Stimulated activated CD8-positive, alpha-beta memory T cell treated with anti-CD3 and anti-CD28 coated beads, Interleukin-2, amount 100 ng/mL, for 48 hours (primary cell): ENCODE measurements at regions not wholly inside any gene's neighbourhood (a gene's known extent, or its start where the extent isn't known, plus 50 kb on each side); places are given as distances from the start of the nearest gene placed in this dataset.
A peak's percentile ranks its signal among the peaks of the same experiment; 100 is the strongest.

Experiments used
- DNase-seq, 2 donors: peaks; one replicate each; pipeline ENCODE4 v3.0.0-alpha.2; 2020; ENCODE audit warnings: low read depth in 2 of 2

DNA sequence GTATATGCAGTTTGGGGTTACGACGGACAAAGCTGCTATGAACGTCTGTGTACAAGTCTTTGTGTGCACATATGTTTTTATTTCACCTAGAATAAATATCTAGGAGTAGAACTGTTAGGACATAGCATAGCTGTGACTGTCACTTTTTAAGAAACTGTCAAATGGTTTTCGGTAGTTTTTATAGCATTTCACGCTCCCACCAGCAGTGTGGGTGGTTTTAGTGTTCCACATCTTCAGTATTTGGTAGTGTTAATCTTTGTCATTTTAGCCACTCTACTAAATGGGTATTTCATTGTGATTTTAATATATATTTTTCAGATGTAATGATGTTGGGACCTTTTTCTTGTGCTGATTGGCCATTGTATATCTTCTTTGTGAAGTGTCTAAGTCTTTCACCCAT is 109.1 kb upstream of the BCAT1 start:
- no peak for DNase-seq

DNA sequence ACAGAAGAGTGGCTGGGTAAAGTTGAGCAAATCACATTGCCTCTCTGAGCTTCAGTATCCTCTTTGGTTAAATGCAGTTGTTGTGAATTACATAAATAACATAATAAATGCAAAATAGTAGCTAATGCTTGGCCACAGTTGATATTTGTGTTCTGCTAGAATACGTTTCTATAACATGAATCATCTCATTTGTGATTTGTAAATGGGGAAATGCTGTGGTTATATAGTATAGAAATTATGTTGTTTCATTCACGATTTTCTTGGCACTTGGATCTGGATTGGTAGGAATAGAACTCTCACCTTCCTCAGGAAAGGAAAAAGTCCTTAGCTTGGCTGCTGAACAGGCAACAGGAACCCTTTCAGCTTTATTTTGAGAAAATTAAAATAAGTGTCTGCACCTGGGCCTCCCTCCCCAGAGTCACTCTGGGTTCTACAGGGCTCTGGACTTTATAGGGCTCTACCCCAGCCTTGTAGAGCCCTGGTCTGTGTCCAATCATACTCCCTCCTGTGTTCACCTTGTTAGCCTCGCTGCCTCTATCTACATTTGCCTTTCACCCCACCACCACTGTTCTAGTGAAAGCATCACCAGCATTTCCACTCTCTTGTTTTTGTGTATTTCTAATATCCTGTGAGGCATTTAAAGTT is 107.7 kb upstream of the BCAT1 start:
- no peak for DNase-seq

DNA sequence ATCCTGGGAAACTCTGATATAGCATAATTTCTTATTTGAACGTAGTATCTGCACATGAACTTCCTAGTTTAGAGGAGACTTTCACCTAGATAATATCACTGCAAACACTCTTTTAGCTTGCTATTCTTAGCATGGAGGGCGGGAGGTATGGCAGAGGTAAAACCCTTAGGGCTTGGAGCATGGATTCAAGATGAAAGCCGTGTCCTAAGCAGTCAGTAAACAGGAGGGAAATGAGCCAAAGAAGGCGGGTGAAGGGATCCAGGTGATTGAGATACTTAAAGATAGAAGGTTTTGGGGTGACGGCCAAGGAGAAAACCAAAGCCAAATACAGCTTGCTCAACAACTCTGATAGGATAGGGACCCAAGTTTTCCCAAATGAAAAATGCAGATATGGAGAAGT is 107.1 kb upstream of the BCAT1 start:
- no peak for DNase-seq

DNA sequence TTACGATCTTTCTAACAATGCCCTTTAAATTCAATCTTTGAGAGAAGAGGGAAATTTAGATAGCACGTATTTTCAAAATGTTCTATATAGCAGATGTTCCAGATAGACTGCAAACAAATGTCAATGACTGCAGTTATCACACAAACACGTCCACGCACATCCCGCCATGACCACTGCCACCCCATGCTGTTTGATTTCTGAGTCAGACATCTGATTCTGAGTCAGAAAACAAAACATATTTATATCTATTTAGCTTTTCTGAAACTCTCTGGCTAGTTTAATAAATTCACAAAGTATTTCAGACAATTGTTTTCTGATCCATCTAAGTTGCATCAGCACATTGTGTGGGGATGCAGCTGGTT is 105.9 kb upstream of the BCAT1 start:
- peak in 1 of 2 donors; percentile 44 for DNase-seq

DNA sequence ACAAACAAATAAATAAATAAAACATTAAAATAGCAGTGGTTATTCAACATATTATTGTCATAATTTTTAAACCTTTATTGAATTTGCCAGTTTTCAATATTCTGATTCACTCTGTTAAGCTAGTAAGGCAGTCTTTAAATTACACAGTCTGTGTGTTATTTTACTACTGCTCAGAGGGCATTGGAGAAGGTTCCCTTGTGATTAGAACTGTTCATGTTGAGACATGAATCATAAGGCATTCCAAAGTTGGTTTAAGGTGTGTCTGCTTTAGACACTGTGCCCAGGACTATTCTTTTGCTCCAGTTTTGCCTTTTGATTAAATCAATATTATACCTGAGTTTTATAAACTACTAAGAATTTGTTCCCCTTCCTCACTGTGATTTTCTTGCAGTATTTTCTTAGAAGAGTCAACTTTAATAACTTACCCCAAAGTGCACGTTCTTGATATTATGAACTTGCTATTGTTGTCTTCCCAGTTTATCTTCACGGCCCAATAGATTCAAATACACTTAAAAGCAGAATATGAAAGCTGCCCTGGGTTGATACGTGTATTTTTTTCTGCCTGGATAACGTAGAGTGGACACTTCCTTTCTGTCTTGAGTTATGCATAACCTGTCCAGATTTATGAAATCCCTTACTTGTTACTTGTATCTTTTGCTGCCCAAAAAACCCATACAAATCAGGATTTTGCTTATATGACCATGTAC is 105.3 kb upstream of the BCAT1 start:
- no peak for DNase-seq

DNA sequence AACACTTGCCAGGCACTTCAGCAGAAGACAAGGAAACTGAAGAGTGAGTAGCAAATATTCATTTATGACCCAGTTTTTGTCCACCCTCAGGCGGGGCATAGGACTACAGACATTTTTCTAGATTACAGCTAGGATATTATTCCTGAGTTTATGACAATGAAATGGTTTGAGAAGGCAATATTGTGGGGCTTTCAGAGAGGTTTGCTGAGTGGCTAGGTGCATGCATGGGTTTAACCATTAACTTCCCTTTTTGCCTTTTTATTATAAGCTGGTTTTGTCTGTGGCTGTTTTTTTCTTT is 104.0 kb upstream of the BCAT1 start:
- no peak for DNase-seq

DNA sequence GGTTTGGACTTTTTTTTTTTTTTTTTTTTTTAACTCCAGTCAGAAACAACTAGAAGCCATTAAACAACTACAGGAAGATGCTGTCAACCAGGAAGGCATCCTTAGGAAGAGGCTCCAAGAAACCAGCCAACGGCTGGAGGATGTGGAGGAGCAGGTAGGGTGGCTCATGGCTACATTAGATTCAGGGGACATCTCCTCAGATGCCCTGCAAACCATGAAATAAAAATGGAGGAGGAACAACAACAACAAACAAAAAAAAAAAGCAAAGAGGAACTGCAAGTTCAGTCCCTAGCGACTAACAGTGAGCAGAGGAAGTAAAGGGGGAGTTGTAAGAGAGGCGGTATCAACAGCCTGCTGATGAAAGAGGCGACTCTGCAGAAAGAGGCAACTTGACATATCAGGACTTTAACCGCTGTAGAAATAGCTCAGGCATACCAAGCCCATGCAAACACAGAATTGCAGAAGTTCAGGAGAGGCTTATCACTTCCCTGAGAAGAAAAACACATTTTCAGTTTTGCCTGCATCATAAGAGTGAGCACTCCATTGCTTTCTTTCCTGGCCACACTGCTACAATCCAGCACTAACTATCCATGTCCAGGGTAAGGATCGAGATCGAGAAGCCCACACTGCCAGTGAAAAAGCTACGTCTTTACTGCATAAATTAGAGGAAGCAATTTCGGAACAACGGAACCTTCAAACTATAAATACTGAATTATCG is 103.5 kb upstream of the BCAT1 start:
- DNase-seq, result no peak

DNA sequence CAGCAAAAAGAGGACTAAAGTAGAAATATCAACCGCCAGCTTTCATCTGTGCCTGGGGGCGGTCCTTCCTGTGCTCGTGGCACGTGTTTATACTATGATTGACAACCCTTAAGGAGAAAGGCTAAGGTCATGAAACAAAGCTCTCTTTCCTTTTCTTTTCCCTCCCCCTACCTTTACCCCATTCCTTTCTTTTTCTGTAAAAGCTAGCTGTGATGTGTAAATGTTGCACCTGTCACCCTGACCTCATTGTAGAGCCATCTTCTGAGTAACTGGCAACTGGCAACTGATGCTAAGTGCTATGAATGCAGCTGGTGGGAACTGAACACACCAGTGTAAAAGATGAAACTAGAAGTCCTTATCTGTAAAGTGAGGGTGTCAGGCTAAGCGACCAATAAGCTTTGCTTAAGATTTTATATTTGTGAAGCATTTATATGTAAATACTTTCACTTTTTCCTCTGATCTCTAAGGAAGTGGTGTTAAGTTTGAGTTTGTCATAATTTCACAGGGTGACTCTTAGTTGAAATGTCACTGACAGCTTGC is 102.8 kb upstream of the BCAT1 start:
- DNase-seq, result peak in 1 of 2 donors; percentile 27

DNA sequence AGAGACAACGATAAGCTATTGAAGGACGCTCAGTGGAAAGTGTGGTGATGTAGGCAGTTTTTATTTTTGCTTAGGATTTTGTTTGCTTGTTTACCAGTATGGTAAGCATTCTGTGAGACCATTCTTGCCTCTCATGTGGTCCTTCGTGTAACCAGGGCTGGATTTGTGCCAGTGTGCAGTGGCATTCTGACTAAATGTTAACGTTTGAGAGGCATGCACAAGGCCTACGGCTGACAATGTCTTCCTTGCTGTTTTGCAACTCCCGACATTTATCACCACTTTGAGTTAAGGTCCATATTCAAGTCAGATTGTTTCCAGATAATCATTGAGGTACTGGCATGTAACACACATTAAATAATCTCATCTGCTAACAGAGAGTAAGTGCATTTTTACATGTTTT is 102.3 kb upstream of the BCAT1 start:
- no peak for DNase-seq

DNA sequence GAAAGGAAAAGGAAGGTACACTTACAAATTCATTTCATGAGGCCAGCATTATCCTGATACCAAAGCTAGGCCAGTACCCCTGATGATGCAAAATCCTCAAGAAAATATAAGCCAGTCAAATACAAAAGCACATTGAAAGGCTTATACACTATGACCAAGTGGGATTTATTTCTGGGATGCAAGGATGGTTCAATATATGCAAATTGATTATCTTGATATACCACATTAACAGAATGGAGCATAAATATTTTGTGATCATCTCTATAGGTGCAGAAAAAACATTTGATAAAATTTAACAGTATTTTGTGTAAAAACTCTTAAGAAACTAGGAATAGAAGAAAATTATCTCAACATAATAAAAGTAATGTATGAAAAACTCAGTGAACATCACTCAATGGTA is 97.0 kb upstream of the BCAT1 start:
- no peak for DNase-seq

DNA sequence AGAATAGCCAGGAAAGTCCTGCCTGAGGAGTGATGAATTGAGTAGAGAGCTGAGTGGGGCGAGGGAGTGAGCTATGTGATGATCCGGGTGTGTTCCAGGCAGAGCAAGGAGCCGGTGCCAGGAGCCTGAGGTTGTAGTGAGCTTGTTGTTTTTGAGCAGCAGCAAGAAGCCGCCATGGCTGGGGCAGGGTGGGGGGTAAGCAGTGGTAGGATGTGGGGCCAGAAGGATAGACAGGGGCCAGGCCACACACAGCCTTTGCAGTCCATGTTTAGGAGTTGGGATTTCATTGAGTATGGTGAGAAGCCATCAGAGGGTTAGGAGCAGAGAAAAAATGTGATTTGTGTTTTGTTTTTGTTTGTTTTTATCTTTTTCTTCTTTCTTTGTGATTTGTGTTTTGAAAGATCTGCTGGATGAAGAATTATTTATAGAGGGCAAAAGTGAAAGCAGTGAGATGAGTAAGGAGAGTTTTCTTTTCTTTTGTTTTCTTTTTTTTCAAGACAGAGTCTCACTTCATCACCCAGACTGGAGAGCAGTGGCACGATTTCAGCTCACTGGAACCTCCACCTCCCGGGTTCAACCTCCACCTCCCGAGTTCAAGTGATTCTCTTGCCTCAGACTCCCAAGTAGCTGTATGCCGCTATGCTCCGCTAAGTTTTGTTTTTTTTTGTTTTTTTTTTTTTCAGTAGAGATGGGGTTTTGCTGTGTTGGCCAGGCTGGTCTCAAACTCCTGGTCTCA is 92.3 kb upstream of the BCAT1 start:
- no peak for DNase-seq

DNA sequence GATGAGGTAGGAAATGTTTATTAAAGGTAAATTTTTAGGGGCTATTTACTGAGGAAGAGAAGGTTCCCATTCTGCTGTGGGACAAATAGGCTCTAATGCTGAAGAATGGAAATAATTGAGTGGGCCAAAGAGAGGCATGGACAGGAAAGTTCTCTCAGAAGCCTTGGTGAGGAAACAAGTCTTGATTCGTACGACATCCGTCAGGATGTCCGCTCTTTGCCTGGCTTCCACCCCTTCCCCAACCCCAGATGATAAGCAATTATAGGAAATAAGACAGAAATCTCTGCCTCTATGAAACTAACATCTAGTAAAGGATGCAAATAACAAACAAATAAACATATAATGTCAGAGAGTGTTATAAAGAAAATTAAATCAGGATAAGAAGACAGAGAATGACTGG is 91.7 kb upstream of the BCAT1 start:
- DNase-seq, result no peak

DNA sequence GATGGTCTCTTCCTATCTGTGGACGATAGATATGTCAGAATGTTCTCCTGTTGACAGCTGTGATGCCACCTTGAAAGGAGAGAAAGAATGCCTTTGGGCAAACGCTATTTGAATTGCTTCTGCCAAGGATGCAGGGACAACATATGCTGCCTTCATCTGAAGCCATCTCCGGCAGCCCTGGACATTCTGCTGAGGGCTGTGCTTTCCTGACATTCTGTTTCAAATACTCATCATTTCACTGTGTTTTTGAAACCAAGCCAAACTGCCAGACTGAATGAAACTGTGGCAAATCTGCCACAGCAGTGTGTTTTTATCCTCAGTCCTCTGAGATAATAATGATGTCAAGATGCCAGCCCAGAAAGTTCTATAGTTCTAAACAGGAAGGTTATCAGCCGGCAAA is 85.8 kb upstream of the BCAT1 start:
- DNase-seq, result no peak

DNA sequence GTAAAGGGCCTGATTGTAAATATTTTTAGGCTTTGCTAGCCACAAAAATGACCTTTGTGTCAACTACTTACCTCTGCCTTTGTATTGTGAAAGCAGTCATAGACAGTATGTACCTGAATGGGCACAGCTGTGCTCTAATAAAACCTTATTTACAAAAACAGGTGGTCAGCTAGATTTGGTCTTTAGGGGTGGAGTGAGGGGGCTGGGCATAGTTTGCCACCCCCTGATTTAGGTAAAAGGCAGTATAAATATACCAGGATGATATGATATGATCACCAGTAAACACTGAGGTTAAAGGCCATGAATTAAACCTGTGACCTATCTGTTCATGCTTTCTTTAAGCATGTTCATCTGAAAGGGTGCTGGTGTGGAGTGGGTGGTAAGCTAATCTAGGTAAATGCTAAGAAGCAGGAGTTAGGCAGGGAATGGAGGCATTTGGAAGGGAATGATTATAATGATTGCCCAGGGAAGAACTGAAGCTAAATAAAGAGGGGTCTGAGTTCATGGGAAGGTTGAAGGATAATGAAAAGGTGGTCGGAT is 77.1 kb upstream of the BCAT1 start:
- DNase-seq, result no peak

DNA sequence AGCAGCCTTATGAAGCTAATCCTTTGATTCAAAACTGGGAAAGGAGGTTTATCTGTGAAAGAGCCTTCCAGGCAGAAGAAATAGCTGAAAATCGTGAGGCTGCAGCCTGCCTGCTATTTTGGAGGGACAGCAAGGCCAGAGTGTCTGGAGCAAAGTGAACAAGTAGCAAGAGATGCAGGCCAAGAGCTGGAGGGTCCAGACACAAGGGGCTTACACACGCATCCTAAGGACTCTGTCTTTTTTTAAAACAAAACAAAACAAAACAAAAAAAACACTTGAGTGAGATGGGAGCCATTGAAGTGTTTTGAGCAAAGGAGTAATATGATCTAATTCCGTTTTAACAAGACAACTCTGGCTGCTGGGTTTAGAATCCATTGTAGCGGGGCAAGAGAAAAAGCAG is 76.4 kb upstream of the BCAT1 start:
- DNase-seq, result no peak

DNA sequence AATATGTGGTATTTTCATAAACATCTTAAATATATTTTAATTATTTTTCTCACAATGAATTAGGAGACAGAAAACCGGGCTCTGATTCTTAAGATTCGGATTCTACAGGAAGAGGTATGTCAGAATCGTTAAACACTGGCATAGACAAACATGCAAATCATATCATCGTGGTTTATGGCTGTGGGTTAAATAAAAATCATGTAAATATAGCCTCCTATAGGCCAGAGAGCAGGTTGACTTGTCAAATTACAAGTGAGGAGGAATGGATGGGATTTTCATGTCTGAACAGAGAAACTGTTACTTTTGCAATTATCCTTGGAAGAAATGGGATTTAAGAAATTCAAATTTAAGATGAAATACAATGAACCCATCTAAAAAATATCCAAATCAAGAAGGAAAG is 74.9 kb upstream of the BCAT1 start:
- no peak for DNase-seq

DNA sequence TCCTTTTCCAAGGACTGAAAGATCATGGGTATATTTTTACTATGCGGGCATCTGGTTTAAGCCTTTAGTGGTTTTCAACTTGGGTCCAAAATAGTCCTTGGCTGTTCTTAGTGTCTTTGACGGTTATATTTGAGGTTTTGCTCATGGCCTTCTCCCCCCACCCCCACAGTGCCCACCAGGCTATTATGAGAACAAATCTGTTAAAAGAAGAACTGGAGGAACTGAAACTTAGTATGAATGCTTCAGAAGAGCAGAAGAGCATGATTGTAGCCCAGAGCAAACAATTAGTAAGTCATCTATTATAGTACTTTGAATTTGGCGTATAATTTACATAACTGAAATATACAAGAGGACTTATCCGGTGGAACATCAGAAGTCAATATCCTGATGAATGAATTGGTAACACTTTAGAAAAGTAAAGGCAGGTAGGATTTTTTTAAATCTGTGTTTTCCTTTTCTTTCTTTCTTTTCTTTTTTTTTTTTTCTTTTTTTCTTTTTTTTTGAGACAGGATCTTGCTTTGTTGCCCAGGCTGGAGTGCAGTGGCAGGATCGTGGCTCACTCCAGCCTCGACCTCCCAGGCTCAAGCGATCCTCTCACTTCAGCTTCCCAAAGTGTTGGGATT is 71.8 kb upstream of the BCAT1 start:
- no peak for DNase-seq

DNA sequence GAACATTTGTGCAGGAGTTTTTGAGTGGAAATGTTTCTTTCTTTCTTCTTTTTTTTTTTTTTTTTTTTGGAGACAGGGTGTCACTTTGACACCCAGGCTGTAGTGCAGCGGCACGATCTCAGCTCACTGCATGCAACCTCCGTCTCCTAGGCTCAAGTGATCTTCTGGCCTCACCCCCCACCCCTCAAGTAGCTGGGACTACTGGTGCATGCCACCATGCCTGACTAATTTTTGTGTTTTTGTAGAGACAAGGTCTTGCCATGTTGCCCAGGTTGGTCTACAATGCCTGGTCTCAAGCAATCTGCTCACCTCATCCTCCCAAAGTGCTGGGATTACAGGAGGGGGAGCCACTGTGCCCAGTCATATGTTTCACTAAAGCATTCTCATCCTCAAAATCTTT is 69.2 kb upstream of the BCAT1 start:
- DNase-seq, result no peak

DNA sequence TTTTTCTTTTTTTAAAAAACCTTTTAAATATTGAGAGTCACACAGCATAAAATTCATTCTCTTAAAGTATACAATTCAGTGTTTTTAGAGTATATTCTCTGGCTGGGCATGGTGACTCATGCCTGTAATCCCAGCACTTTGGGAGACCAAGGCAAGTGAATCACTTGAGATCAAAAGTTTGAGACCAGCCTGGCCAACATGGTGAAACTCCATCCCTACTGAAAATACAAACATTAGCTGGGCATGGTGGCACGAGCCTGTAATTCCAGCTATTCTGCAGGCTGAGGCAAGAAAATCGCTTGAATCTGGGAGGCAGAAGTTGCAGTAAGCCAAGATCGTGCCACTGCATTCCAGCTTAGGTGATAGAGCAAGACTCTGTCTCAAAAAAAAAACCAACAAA is 68.4 kb upstream of the BCAT1 start:
- no peak for DNase-seq

DNA sequence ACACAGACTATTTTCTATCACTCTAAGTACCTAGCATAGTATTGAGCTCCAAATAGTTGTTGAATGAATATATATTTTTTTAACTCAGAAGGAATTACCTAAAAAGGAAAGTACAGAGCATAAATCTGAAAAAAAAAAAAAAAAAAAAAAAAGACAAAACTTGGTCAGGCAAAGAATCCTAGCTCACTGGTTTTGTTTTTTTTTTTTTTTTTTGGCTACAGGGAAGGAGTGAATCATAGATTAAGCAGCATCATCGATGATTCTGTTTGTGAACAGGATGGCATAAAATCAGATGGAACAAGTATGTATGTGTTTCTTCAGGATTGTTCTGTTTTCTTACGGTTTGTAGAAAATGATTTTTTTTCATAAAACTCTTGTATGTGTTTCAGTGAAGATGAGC is 66.1 kb upstream of the BCAT1 start:
- no peak for DNase-seq

DNA sequence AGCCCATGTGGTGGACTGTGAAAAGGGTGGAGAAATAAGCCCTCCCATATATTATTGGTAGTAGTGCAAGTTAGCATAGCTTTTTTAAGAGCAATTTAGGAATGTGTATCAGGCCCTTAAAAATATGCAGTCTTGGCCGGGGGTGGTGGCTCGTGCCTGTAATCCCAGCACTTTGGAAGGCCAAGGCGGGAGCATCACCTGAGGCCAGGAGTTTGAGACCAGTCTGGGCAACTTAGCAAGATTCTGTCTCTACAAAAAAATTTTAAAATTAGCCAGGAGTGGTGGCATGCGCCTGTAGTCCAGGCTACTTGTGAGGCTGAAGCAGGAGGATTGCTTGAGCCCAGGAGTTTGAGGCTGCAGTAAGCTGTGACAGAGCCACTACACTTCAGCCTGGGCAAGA is 64.2 kb upstream of the BCAT1 start:
- DNase-seq, result no peak
